GM15510 (cell line): ENCODE measurements at regions not wholly inside any gene's neighbourhood (a gene's known extent, or its start where the extent isn't known, plus 50 kb on each side); places are given as distances from the start of the nearest gene placed in this dataset.

Experiments
- POLR2A ChIP-seq: IDR thresholded peaks from 3 replicates; pipeline ENCODE4 v1.6.1; 2011; ENCODE audit warnings: borderline replicate concordance; ENCODE audit not compliant: insufficient read length; ENCODE audit errors: extremely low read depth

DNA sequence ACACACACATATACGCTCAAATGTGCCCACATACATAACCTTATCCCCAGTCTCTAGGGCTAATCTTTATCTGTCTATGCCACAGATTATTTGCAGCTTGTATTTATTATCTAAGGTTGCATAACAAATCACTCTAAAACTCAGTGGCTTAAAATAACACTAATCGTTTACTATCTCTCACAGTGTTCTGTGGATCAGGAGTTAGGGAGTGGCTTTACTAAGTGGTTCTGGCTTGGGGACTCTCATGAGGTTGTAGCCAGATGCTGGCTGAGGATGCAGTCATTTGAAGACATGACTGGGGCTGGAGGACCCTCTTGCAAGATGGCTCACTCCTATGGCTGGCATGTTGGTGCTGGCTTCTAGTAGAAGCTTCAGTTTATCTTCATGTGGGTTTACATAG is 68.5 kb upstream of the LNX1 start:
- no peak for TF ChIP-seq POLR2A

DNA sequence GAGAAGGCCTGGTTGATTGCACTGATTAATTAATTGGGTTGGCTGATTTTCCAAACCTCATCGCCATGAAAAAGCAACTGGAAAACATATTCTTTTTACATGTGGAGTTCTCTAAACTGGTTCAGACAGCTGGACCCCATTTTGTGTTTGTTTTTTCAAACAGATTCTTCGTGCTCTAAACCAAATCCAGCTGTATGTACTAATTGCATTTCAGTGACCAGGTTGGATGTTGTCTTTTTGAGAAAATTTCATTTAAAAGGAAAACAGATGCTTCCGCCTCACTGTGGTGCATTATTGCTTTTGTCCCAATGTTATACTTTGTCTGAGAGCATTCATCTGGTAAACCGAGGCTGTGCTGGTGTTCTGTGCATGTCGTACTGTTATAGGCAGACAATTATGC is 67.8 kb upstream of the LNX1 start:
- TF ChIP-seq POLR2A = no peak

DNA sequence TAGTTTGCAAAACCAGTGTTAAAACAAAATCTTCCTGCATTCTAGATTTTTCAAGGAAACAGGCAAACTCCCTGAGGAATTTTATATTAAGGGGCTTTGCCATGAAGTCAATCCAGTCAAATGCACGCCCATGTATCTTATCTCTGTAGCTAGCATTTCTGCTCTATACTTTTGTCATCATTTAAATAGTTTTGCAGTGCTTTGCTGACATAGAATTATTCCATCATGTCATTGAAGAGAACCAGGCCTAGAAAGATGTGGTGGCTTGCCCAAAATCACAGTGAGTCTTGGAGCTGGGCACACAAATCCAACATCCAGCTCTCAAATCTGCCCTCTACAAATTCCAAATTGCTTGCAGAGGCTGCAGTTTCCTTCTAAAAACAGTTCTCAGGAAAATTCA is 66.7 kb upstream of the LNX1 start:
- no peak for TF ChIP-seq POLR2A

DNA sequence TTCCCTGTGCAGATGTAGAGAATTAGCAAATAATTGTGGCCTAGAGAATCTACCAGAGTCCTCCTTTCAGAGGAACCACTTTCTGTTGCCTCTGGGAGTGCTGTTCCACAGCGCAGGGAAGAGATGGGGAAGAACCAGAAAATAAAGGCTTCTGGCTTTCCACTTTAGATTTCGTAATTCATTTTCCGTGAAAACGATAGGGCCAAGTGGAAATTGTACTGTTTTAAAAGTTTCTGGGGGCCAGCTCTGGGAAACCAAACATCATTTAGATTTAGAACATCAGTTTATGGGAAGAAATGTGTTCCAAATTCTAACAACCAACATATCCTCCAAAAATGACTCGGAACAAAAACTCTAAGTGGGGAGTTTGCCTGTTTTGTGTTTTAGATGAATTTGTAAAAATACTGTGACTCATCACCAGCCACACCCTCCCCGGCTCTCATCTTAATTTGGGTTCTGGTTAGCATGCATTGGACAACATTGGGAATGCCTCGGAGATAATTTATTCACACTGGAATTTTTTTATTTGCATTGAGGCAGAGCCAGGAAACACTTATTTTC is 65.2 kb upstream of the LNX1 start:
- TF ChIP-seq POLR2A = no peak

DNA sequence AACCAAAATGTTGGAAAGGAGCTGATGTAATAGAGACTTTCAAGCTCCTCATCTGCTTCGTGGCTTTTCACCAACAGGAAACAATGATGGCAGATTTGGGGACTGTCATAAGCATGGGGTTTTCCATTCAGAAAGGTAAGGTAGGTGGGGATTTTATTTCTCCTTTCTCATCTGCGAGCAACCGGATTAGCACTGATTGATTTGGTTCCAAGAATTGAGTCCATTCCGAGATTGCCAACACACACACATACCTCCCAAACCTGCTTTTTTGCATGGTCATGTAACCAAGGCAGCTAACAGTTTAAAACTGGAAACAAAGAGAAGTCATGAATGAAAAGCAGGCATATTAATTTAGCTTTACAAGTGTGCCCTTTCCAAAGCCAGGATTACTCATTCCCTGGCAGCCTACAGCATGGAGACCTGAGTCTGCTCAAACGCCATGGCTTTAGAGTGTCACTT is 63.0 kb upstream of the LNX1 start:
- no peak for TF ChIP-seq POLR2A

DNA sequence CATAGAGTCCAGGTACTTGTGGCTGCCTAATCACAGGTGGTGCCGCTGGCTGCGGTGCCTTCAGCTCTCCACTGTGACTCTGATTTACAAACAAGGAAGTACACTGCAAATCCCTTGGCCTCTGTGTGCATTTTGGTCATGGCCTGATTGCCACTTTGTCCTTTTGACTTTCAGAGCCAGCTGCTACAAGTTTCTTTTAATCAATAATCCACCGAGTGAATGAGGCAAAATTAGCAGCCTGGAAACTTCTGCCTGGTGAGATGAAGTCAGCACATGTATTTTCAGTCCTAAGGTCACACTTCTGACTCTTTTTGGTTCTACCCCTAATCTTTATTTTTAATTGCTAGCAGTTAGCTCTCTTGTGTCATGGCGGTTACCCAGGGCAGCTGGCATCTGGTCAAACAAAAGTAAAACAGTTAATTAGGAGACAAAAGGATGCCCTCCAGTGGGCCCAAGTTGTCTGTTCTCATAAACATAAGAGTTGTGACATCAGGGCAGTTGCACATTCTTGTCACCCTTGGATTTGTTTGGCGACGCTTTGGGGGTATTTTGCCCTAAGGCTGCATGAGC is 62.3 kb upstream of the LNX1 start:
- no peak for TF ChIP-seq POLR2A

DNA sequence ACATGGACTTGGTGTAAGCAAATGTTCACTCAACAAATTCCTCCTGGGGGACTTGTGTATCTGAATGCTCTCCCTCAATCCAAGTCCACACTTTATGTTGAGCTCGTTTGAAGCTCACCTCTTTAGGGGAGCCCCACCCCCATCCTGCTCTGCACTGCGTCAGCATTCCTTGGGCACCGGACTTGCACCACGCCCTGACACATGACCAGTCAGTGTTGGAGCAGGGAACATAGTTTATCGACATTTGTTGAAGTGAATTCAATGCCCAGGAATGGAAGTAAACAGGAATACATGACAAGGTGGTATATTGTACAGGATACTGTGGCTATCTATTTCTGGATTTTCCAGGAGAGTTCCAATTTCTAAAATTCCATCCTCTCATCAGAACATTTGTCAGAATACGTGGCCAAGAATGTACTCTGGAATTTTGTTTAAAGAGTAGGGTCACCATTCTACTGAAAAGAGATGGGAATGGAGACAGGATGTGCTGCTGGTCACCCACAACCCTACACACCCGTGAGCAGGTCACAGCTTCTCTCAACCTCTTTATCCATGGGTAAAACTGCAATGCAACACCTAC is 60.0 kb upstream of the LNX1 start:
- TF ChIP-seq POLR2A = no peak

DNA sequence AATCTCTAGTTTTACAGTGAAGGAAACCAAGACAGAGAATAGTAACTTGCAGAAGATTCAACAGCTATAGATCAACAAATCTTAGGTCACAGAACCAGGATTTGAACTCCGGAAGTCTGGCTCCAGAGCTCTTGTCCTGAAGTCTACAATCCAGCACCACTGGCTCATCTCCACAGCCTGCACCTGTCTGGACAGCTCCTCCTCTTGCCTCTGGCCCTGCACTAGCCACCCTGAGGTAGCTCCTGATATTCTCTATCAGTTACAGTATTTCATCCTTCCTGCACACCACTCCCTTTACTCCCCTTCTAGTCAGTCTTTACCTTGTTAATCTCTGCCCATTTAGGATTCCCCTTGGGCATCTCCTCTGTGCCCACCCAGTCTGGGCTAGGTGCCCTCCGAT is 58.1 kb upstream of the LNX1 start:
- no peak for TF ChIP-seq POLR2A

DNA sequence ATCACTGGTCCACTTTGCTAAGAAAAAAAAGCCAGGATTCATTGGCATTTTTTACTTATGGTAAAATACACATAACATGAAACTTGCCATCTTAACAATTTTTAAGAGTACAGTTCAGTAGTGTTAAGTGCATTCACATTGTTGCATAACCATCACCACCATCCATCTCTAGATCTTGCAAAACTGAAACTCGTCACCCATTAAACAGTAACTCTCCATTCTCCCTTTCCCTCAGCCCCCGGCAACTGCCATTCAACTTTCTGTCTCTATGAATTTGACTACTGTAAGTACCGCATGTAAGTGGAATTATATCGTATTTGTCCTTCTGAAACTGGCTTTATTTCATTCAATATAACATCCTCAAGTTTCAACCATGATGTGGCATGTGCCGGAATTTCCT is 56.3 kb upstream of the LNX1 start:
- TF ChIP-seq POLR2A = no peak

DNA sequence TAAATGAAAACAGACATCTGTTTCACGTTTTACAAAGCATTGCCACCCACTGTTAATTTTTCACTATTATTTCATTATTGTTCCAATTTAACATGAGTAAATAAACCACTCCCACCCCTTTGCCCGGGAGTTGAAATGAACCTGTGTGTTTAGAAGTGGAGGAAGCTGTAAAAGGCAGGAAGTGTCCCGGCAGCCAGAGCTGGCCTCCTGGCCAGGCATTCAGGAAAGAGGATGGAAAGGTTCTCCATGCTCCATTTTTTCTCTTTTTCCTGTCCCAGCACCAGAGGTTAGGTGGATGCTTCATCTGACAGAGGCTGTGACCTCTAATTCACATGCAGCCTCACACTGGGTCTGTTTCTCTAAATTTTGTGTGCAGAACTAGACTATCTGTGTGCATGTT is 55.5 kb upstream of the LNX1 start:
- TF ChIP-seq POLR2A = no peak

DNA sequence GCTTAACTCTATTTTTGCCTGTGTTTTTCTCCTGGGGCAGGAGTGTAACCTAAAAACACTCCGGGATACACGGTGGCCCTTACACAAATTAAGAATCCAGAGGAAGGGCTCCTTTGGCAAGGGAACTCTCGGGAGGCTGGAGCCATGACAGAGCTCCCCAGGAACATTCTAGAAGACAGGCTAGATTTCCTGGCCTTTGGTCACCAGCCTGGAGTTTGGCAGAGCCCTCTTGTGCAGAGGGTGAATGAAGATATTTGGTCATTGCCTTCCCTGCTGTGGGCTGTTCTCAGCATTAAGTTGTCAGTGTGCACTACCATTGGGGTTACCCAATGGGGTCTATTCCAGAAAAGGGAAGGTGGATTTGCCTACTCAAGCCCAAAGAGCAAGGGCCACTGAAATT is 53.8 kb upstream of the LNX1 start:
- TF ChIP-seq POLR2A = no peak

DNA sequence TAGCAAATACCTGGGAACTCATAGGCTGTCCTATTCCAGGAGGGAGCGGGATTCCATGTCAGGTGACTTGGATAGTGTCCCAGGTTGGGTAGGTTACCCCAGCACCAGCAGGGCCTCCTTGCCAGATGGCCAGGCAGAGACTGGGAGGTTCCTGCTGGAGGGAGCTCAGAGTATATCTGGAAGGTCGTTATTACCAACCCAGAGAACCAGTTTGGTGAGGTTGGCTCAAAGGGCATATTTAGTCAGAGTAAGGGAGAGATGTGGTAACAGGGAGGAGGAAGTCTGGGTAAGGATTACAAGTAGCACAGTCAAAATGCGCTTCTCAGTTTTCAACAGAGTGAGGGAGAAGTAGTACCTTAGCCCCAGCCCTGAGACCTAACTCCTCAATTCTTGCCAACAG is 53.3 kb upstream of the LNX1 start:
- TF ChIP-seq POLR2A = no peak
